GM04504 (cell line): ENCODE measurements at regions not wholly inside any gene's neighbourhood (a gene's known extent, or its start where the extent isn't known, plus 50 kb on each side); places are given as distances from the start of the nearest gene placed in this dataset.

Experiments
- DNase-seq: peaks from one replicate; pipeline ENCODE4 v3.0.0-alpha.2; 2012; ENCODE audit warnings: low read depth

GRCh38 chr18:24897461-24897860 is 437.0 kb downstream of the HRH4 start:
- no peak for DNase-seq

GRCh38 chr18:24910221-24910620 is 441.7 kb downstream of the ZNF521 start:
- DNase-seq: peak; percentile 38

- peak; percentile 47 for DNase-seq
Observed at GRCh38 chr18:24913507-24914170, 438.3 kb downstream of the ZNF521 start.

- no peak for DNase-seq
Observed at GRCh38 chr18:24914171-24914525, 437.8 kb downstream of the ZNF521 start.

GRCh38 chr18:24914685-24915084 is 437.3 kb downstream of the ZNF521 start:
- no peak for DNase-seq

GRCh38 chr18:24915547-24915946 is 436.4 kb downstream of the ZNF521 start:
- DNase-seq: no peak

- DNase-seq: no peak
Observed at GRCh38 chr18:24917767-24918166, 434.2 kb downstream of the ZNF521 start.

GRCh38 chr18:24918257-24918656 is 433.7 kb downstream of the ZNF521 start:
- no peak for DNase-seq

- DNase-seq: no peak
Observed at GRCh38 chr18:24919181-24919797, 432.7 kb downstream of the ZNF521 start.

GRCh38 chr18:24922491-24922890 is 429.5 kb downstream of the ZNF521 start:
- DNase-seq: no peak

- no peak for DNase-seq
Observed at GRCh38 chr18:24923138-24923537, 428.8 kb downstream of the ZNF521 start.

GRCh38 chr18:24924066-24924716 is 427.8 kb downstream of the ZNF521 start:
- no peak for DNase-seq

- DNase-seq: no peak
Observed at GRCh38 chr18:24926649-24927048, 425.3 kb downstream of the ZNF521 start.

GRCh38 chr18:24928301-24928878 is 423.6 kb downstream of the ZNF521 start:
- DNase-seq: no peak

- DNase-seq: no peak
Observed at GRCh38 chr18:24930478-24930877, 421.5 kb downstream of the ZNF521 start.

GRCh38 chr18:24930971-24931370 is 421.0 kb downstream of the ZNF521 start:
- no peak for DNase-seq

GRCh38 chr18:24933345-24933744 is 418.6 kb downstream of the ZNF521 start:
- no peak for DNase-seq

- no peak for DNase-seq
Observed at GRCh38 chr18:24934258-24934932, 417.6 kb downstream of the ZNF521 start.

GRCh38 chr18:24935008-24935407 is 417.0 kb downstream of the ZNF521 start:
- DNase-seq: no peak

- DNase-seq: no peak
Observed at GRCh38 chr18:24935896-24936295, 416.1 kb downstream of the ZNF521 start.

- DNase-seq: no peak
Observed at GRCh38 chr18:24936691-24937090, 415.3 kb downstream of the ZNF521 start.

- no peak for DNase-seq
Observed at GRCh38 chr18:24937639-24938275, 414.2 kb downstream of the ZNF521 start.
